ENCODE measurements at regions not wholly inside any gene's neighbourhood (a gene's known extent, or its start where the extent isn't known, plus 50 kb on each side); places are given as distances from the start of the nearest gene placed in this dataset.
"Not testable (repeated sequence)": the region's sequence is repeated elsewhere in the genome, so short reads cannot be mapped to it uniquely, and the experiment has no call there.

- H3K9me3 ChIP-seq (ENCODE audit: severe bottlenecking) = no peaks in the 10 kb centered on the region
- H3K27ac ChIP-seq (ENCODE audit: poor library complexity, severe bottlenecking) = no peak overlapping the region
- TF ChIP-seq, protein P1, sequence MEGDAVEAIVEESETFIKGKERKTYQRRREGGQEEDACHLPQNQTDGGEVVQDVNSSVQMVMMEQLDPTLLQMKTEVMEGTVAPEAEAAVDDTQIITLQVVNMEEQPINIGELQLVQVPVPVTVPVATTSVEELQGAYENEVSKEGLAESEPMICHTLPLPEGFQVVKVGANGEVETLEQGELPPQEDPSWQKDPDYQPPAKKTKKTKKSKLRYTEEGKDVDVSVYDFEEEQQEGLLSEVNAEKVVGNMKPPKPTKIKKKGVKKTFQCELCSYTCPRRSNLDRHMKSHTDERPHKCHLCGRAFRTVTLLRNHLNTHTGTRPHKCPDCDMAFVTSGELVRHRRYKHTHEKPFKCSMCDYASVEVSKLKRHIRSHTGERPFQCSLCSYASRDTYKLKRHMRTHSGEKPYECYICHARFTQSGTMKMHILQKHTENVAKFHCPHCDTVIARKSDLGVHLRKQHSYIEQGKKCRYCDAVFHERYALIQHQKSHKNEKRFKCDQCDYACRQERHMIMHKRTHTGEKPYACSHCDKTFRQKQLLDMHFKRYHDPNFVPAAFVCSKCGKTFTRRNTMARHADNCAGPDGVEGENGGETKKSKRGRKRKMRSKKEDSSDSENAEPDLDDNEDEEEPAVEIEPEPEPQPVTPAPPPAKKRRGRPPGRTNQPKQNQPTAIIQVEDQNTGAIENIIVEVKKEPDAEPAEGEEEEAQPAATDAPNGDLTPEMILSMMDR (IDR thresholded peaks at IDR 0.05; ENCODE audit: poor library complexity, severe bottlenecking) = no peak
- no peaks in the 10 kb centered on the region for H3K27me3 ChIP-seq (ENCODE audit: insufficient read depth, poor library complexity, severe bottlenecking)
- peaks cover 2% of the 10 kb centered on the region for H3K4me1 ChIP-seq (ENCODE audit: insufficient read depth, poor library complexity, severe bottlenecking)
- no peaks in the 10 kb centered on the region for H3K36me3 ChIP-seq (ENCODE audit: low read depth)
- no peak overlapping the region for H3K4me3 ChIP-seq (ENCODE audit: severe bottlenecking)
- DNase-seq (ENCODE audit: low spot score) (no peak), ATAC-seq (ENCODE audit: low read depth) (no peak)
Observed at GRCh38 chr2:208782097-208782496, 375.5 kb downstream of the PTH2R start.

DNA sequence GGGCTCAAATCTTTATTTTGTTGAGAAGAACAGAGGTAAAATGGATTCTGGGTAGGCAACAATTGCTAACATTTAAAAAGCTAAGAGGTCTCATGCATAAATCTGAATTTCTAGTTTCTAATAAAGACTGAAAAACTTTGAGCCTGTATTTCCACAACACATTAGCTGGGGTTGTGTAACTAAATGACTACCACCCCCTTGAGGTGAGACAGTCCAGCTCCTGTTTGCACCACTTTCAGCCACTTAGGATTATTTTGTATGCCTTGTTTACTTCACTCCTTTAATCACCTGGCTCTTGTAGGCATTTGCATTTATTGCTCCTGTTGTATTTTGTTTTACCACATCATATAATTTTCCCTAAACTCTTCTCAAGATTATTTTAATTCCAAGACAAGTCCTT, 376.6 kb downstream of the PTH2R start:
- Histone ChIP-seq H3K4me3 (ENCODE audit: severe bottlenecking) (no peak overlapping the region), H3K4me1 (ENCODE audit: insufficient read depth, poor library complexity, severe bottlenecking) (peaks cover 2% of the 10 kb centered on the region), H3K27me3 (ENCODE audit: insufficient read depth, poor library complexity, severe bottlenecking) (no peaks in the 10 kb centered on the region), H3K36me3 (ENCODE audit: low read depth) (no peaks in the 10 kb centered on the region), H3K27ac (ENCODE audit: poor library complexity, severe bottlenecking) (no peak overlapping the region), H3K9me3 (ENCODE audit: severe bottlenecking) (no peaks in the 10 kb centered on the region)
- no peak for DNase-seq (ENCODE audit: low spot score)
- TF ChIP-seq, protein P1 (IDR thresholded peaks at IDR 0.05; ENCODE audit: poor library complexity, severe bottlenecking) = no peak
- no peak for ATAC-seq (ENCODE audit: low read depth)

DNA sequence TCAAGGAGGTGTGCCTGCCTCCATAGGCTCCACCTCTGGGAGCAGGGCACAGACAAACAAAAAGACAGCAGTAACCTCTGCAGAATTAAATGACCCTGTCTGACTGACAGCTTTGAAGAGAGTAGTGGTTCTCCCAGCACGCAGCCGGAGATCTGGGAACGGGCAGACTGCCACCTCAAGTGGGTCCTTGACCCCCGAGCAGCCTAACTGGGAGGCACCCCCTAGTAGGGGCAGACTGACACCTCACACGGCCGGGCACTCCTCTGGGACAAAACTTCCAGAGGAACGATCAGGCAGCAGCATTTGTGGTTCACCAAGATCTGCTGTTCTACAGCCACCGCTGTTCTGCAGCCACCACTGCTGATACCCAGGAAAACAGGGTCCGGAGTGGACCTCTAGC, 378.2 kb downstream of the PTH2R start:
- H3K27ac ChIP-seq (ENCODE audit: poor library complexity, severe bottlenecking); H3K27me3 ChIP-seq (ENCODE audit: insufficient read depth, poor library complexity, severe bottlenecking); DNase-seq (ENCODE audit: low spot score); H3K4me1 ChIP-seq (ENCODE audit: insufficient read depth, poor library complexity, severe bottlenecking); H3K36me3 ChIP-seq (ENCODE audit: low read depth); H3K9me3 ChIP-seq (ENCODE audit: severe bottlenecking); ATAC-seq (ENCODE audit: low read depth); H3K4me3 ChIP-seq (ENCODE audit: severe bottlenecking): not testable (repeated sequence)

- no peak for DNase-seq (ENCODE audit: low spot score)
- H3K9me3 ChIP-seq (ENCODE audit: severe bottlenecking) = no peaks in the 10 kb centered on the region
- no peak overlapping the region for H3K4me3 ChIP-seq (ENCODE audit: severe bottlenecking)
- H3K36me3 ChIP-seq (ENCODE audit: low read depth) = no peaks in the 10 kb centered on the region
- no peak for ATAC-seq (ENCODE audit: low read depth)
- H3K4me1 ChIP-seq (ENCODE audit: insufficient read depth, poor library complexity, severe bottlenecking) = no peaks in the 10 kb centered on the region
- TF ChIP-seq, protein P1 (IDR thresholded peaks at IDR 0.05; ENCODE audit: poor library complexity, severe bottlenecking) = no peak
- no peaks in the 10 kb centered on the region for H3K27me3 ChIP-seq (ENCODE audit: insufficient read depth, poor library complexity, severe bottlenecking)
- no peak overlapping the region for H3K27ac ChIP-seq (ENCODE audit: poor library complexity, severe bottlenecking)
Observed at GRCh38 chr2:208791257-208791656, 384.7 kb downstream of the PTH2R start.

GRCh38 chr2:208792766-208793165, 386.2 kb downstream of the PTH2R start:
- no peaks in the 10 kb centered on the region for H3K27me3 ChIP-seq (ENCODE audit: insufficient read depth, poor library complexity, severe bottlenecking)
- TF ChIP-seq, protein P1 (IDR thresholded peaks at IDR 0.05; ENCODE audit: poor library complexity, severe bottlenecking) = no peak
- no peak overlapping the region for H3K4me3 ChIP-seq (ENCODE audit: severe bottlenecking)
- no peaks in the 10 kb centered on the region for H3K36me3 ChIP-seq (ENCODE audit: low read depth)
- DNase-seq (ENCODE audit: low spot score) (no peak), ATAC-seq (ENCODE audit: low read depth) (peak; percentile 36; the same call in 1 of the 3 replicates)
- H3K9me3 ChIP-seq (ENCODE audit: severe bottlenecking) = no peaks in the 10 kb centered on the region
- H3K4me1 ChIP-seq (ENCODE audit: insufficient read depth, poor library complexity, severe bottlenecking) = no peaks in the 10 kb centered on the region
- no peak overlapping the region for H3K27ac ChIP-seq (ENCODE audit: poor library complexity, severe bottlenecking)

All from RWPE2 (cell line).